ENCODE measurements at regions not wholly inside any gene's neighbourhood (a gene's known extent, or its start where the extent isn't known, plus 50 kb on each side); places are given as distances from the start of the nearest gene placed in this dataset.

DNA sequence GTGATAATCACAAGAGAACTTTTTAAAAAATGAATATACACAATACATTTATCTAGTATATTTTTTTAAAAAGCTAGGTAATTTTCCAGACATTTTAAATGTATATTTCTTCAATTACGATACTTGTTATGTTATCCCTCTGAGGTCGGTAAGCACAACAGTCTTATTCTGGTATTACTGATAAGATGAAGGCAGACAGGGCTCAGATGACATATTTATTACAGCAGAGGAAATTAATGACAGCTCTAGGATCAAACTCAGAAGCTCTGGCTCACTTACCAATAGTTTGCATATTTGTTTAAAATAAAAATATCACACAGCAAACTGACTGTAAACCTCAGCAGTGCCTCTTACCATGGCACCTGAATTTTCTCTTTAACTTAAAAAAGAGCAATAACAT, 1347.0 kb upstream of the ADGRL2 start:
- TF ChIP-seq, protein P1, sequence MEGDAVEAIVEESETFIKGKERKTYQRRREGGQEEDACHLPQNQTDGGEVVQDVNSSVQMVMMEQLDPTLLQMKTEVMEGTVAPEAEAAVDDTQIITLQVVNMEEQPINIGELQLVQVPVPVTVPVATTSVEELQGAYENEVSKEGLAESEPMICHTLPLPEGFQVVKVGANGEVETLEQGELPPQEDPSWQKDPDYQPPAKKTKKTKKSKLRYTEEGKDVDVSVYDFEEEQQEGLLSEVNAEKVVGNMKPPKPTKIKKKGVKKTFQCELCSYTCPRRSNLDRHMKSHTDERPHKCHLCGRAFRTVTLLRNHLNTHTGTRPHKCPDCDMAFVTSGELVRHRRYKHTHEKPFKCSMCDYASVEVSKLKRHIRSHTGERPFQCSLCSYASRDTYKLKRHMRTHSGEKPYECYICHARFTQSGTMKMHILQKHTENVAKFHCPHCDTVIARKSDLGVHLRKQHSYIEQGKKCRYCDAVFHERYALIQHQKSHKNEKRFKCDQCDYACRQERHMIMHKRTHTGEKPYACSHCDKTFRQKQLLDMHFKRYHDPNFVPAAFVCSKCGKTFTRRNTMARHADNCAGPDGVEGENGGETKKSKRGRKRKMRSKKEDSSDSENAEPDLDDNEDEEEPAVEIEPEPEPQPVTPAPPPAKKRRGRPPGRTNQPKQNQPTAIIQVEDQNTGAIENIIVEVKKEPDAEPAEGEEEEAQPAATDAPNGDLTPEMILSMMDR (IDR thresholded peaks at IDR 0.05; ENCODE audit: extremely low read depth, insufficient read depth, missing control alignments): no peak
- DNase-seq (ENCODE audit: low spot score): no peak
- in situ Hi-C loops (cut with MboI; ENCODE audit: low pct_unique_long_range_greater_than_20kb, low sequenced_read_pairs, unreplicated experiment): no loop called here

DNA sequence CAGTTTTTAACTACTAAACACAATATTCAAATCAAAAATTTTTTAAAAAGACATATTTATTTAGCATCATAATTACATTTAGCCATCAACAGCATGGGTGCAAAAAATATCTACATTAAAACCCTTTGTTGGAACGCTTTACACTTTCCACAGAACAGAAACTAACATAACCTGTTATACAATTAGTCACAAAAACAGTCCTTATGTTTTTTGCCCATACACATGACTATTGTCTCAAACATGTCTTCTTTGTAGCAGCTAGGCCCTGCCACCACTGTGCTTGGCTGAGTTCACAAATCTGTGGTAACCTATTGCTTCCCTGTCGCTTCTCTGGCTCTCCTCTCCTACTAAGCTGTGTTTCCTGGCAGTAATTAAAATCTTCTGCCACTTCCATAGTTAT, 1350.0 kb upstream of the ADGRL2 start:
- DNase-seq (ENCODE audit: low spot score): no peak
- TF ChIP-seq, protein P1 (IDR thresholded peaks at IDR 0.05; ENCODE audit: extremely low read depth, insufficient read depth, missing control alignments): no peak
- in situ Hi-C loops (cut with MboI; ENCODE audit: low pct_unique_long_range_greater_than_20kb, low sequenced_read_pairs, unreplicated experiment): no loop called here

DNA sequence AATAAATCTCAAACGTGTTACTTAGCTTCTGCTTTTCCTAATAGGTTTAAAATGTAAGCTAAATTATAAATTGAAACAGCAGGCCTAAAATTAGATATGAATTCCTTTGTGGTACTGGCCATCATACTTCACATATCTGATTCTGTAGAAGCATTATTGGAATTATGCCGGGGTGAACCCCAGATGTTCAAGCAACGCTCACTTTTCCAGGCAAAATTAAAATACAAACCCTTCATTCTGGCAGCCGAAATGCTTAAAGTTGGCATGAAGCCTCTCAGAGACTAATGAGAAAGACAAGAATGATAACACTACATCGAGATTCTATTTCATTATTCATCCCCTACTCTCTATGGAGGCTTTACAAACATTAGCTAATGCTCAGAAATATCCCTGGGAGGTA, 1352.7 kb upstream of the ADGRL2 start:
- TF ChIP-seq, protein P1 (IDR thresholded peaks at IDR 0.05; ENCODE audit: extremely low read depth, insufficient read depth, missing control alignments): no peak
- no peak for DNase-seq (ENCODE audit: low spot score)
- in situ Hi-C loops (cut with MboI; ENCODE audit: low pct_unique_long_range_greater_than_20kb, low sequenced_read_pairs, unreplicated experiment): no loop called here

DNA sequence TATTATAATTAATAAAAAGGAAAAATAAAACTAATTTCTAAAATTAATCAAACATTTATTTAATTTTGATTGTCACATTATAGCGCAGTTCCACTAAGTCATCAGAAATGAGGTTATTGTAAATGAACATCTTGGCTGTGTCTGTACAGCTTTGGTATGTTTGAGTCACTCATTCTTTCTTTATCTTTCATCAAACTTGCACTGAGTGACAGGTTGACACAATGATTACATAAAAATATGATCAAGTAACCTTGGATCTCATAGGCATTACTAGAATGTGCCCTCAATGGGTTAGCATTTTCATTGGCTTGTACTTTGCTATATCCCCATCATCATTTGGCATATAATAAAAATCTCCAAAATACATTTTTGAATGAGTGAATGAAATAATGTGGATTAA, 1353.2 kb upstream of the ADGRL2 start:
- in situ Hi-C loops (cut with MboI; ENCODE audit: low pct_unique_long_range_greater_than_20kb, low sequenced_read_pairs, unreplicated experiment): no loop called here
- TF ChIP-seq, protein P1 (IDR thresholded peaks at IDR 0.05; ENCODE audit: extremely low read depth, insufficient read depth, missing control alignments): no peak
- DNase-seq (ENCODE audit: low spot score): no peak

DNA sequence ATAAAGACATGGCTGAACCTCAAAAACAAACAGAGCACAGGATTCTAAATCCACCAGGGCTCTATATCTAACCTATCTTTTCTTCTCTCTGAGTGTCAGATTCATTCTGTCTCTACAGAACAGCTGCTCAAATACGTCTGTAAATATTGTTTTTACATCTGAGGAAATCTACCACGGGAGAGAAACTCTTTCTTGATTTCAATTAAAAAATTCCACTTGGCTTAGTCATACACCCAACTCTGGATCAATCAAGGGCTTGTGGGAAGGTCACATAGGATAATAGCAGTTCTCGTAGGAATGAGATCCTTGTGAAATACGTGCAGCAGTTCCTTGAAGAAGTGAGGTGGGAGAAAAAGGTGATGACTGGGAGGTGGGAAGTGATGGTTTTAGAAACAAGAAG, 1355.7 kb upstream of the ADGRL2 start:
- TF ChIP-seq, protein P1 (IDR thresholded peaks at IDR 0.05; ENCODE audit: extremely low read depth, insufficient read depth, missing control alignments): no peak
- DNase-seq (ENCODE audit: low spot score): no peak
- in situ Hi-C loops (cut with MboI; ENCODE audit: low pct_unique_long_range_greater_than_20kb, low sequenced_read_pairs, unreplicated experiment): no loop called here

DNA sequence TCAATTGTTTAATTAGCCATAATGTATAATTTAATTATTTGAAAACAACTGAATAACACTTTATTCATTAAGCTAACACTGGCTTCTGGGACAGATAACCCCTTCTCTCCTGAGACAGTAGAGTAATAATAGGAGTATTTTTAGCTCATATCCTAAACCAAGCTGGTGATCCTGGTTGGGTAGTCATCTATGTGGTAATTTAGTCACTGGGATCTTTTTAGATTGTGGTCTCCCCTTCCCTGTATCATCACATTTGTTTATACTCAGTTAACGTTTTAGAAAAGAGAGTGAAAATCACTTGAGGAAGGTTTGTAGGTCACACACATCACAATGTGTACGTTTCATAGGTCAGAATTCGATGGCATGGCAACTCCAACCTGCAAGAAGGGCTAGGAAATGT, 1356.6 kb upstream of the ADGRL2 start:
- in situ Hi-C loops (cut with MboI; ENCODE audit: low pct_unique_long_range_greater_than_20kb, low sequenced_read_pairs, unreplicated experiment): no loop called here
- DNase-seq (ENCODE audit: low spot score): no peak
- TF ChIP-seq, protein P1 (IDR thresholded peaks at IDR 0.05; ENCODE audit: extremely low read depth, insufficient read depth, missing control alignments): no peak

DNA sequence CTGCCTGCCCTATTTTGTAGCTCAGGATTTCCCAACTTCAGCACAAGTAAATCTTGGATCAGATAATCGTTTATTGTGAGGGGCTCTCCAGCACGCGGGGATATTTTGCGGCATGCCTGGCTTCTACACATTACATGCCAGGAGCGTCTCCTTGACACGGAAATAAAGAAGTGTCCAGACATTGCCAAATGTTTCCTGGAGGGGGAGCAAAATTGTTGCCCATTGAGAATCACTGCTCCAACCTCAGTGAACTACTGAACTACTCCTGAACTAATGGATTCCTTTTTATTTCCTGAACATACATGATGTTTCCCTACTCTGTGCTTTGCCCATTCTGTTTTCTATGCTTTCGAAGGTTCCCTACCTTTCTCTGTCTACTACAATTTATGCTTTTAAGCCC, 1359.1 kb upstream of the ADGRL2 start:
- in situ Hi-C loops (cut with MboI; ENCODE audit: low pct_unique_long_range_greater_than_20kb, low sequenced_read_pairs, unreplicated experiment): no loop called here
- DNase-seq (ENCODE audit: low spot score): no peak
- TF ChIP-seq, protein P1 (IDR thresholded peaks at IDR 0.05; ENCODE audit: extremely low read depth, insufficient read depth, missing control alignments): no peak

Data from GM13977 (cell line).